K562 (cell line): ENCODE measurements at regions not wholly inside any gene's neighbourhood (a gene's known extent, or its start where the extent isn't known, plus 50 kb on each side); places are given as distances from the start of the nearest gene placed in this dataset.

Experiments
- BHLHE40 ChIP-seq: IDR thresholded peaks from 2 replicates; pipeline ENCODE4 v1.6.1; 2011; ENCODE audit warnings: low read length, improper control_type of control experiment
- ERF ChIP-seq: fragments of 450-650 bp; formaldehyde crosslinking; IDR thresholded peaks from 2 replicates; pipeline ENCODE4 v1.4.0; 2020; ENCODE audit warnings: mild to moderate bottlenecking, mixed read lengths
- FOSL1 ChIP-seq: fragments of 200-800 bp; sonication (Bioruptor generic); conservative IDR thresholded peaks from 2 replicates; pipeline ENCODE4 v1.6.1; 2016; ENCODE audit warnings: missing genetic modification characterization, missing compliant biosample characterization
- FOXP1 ChIP-seq: sonication (generic); formaldehyde crosslinking; IDR thresholded peaks from 2 replicates; pipeline ENCODE4 v1.8.0; 2022; ENCODE audit warnings: mild to moderate bottlenecking, missing genetic modification reagents
- GABPA ChIP-seq: fragments of 200-800 bp; sonication (Bioruptor generic); conservative IDR thresholded peaks from 2 replicates; pipeline ENCODE4 v1.6.1; 2016; ENCODE audit warnings: low read depth, missing genetic modification characterization, missing compliant biosample characterization
- HDAC6 ChIP-seq: IDR thresholded peaks from 2 replicates; pipeline ENCODE4 v1.6.1; 2012; ENCODE audit warnings: low read depth, mild to moderate bottlenecking, control low read depth, inconsistent platforms, low read length, moderate library complexity
- HEY1 ChIP-seq: fragments of 250-450 bp; sonication (Bioruptor Pico); IDR thresholded peaks from 2 replicates; pipeline ENCODE4 v1.5.0; 2020; ENCODE audit warnings: mild to moderate bottlenecking, moderate library complexity, borderline replicate concordance
- IFI16 ChIP-seq: fragments of 250-450 bp; sonication (Bioruptor Pico); IDR thresholded peaks from 2 replicates; pipeline ENCODE4 v2.1.2; 2022; ENCODE audit warnings: mild to moderate bottlenecking, inconsistent platforms
- KLF13 ChIP-seq: fragments of 450-650 bp; IDR thresholded peaks from 2 replicates; pipeline ENCODE4 v1.6.1; 2016; ENCODE audit warnings: missing genetic modification characterization, low read depth, mild to moderate bottlenecking, missing compliant biosample characterization, moderate library complexity, borderline replicate concordance
- MCM7 ChIP-seq, 2 experiments: fragments of 450-650 bp; IDR thresholded peaks; 2 replicates each; pipeline ENCODE4 v1.6.1; 2016 to 2018
- MLLT1 ChIP-seq, 2 experiments: fragments of 450-650 bp; IDR thresholded peaks; 2 replicates each; pipeline ENCODE4 v1.6.1; 2016
- MXD1 ChIP-seq: fragments of 250-450 bp; sonication (Bioruptor Pico); IDR thresholded peaks from 2 replicates; pipeline ENCODE4 v1.8.0; 2021; ENCODE audit warnings: borderline replicate concordance, mild to moderate bottlenecking, moderate library complexity; ENCODE audit not compliant: poor library complexity, severe bottlenecking
- MYC ChIP-seq, 2 experiments: fragments of 250-450 bp in 1 of 2; sonication (Bioruptor Pico) in 1 of 2; IDR thresholded peaks; 2 replicates each; pipeline versions ENCODE4 v1.5.1 to v1.6.1; 2012 to 2021; ENCODE audit warnings: low read depth in 2 of 2, borderline replicate concordance in 1 of 2, improper control_type of control experiment in 1 of 2, low read length in 1 of 2, mild to moderate bottlenecking in 1 of 2, moderate library complexity in 1 of 2
- PTRF ChIP-seq: fragments of 450-650 bp; IDR thresholded peaks from 2 replicates; pipeline ENCODE4 v1.6.1; 2016; ENCODE audit warnings: mild to moderate bottlenecking, missing genetic modification characterization, missing compliant biosample characterization
- SMAD1 ChIP-seq: fragments of 150-350 bp; IDR thresholded peaks from 2 replicates; pipeline ENCODE4 v1.6.1; 2014; ENCODE audit warnings: low read length, low read depth; ENCODE audit not compliant: partially characterized antibody
- TEAD2 ChIP-seq: fragments of 450-650 bp; IDR thresholded peaks from 2 replicates; pipeline ENCODE4 v1.6.1; 2016; ENCODE audit warnings: missing genetic modification characterization, control low read depth, missing compliant biosample characterization
- TRIM24 ChIP-seq, 2 experiments: fragments of 450-650 bp; IDR thresholded peaks; 2 replicates each; pipeline ENCODE4 v1.6.1; 2016
- ZBTB12 ChIP-seq: fragments of 250-450 bp; sonication (Bioruptor Pico); IDR thresholded peaks from 2 replicates; pipeline ENCODE4 v1.4.0; 2020
- ZBTB17 ChIP-seq: fragments of 450-650 bp; formaldehyde crosslinking; IDR thresholded peaks from 2 replicates; pipeline ENCODE4 v1.4.0; 2020; ENCODE audit warnings: mild to moderate bottlenecking
- ZFX ChIP-seq: sonication (generic); formaldehyde crosslinking; IDR thresholded peaks from 2 replicates; pipeline ENCODE4 v1.8.0; 2022; ENCODE audit warnings: mild to moderate bottlenecking, missing genetic modification reagents, moderate library complexity
- TF ChIP-seq, protein P1 (sequence below): fragments of 450-650 bp; IDR thresholded peaks from 2 replicates; pipeline ENCODE4 v1.6.1; 2016; ENCODE audit warnings: mild to moderate bottlenecking
- TF ChIP-seq, protein P2 (sequence below), 2 experiments: fragments of 450-650 bp; conservative IDR thresholded peaks; 2 replicates each; pipeline ENCODE4 v1.6.1; 2017; ENCODE audit warnings: mild to moderate bottlenecking in 2 of 2, moderate library complexity in 2 of 2

GRCh38 chr1:109826930-109827349, 63.2 kb upstream of the EPS8L3 start (continued):
- TF ChIP-seq, protein P1, sequence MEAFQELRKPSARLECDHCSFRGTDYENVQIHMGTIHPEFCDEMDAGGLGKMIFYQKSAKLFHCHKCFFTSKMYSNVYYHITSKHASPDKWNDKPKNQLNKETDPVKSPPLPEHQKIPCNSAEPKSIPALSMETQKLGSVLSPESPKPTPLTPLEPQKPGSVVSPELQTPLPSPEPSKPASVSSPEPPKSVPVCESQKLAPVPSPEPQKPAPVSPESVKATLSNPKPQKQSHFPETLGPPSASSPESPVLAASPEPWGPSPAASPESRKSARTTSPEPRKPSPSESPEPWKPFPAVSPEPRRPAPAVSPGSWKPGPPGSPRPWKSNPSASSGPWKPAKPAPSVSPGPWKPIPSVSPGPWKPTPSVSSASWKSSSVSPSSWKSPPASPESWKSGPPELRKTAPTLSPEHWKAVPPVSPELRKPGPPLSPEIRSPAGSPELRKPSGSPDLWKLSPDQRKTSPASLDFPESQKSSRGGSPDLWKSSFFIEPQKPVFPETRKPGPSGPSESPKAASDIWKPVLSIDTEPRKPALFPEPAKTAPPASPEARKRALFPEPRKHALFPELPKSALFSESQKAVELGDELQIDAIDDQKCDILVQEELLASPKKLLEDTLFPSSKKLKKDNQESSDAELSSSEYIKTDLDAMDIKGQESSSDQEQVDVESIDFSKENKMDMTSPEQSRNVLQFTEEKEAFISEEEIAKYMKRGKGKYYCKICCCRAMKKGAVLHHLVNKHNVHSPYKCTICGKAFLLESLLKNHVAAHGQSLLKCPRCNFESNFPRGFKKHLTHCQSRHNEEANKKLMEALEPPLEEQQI: peak; percentile 56; the same call in 1 of the 2 replicates
- TF ChIP-seq ERF: peak; percentile 97
- peak; percentile 88 for TF ChIP-seq ZBTB17 (CRISPR knock-in tag)
- TF ChIP-seq PTRF: peak; percentile 59
- TF ChIP-seq HEY1 (CRISPR knock-in tag): 0 out of 2 replicates have a peak, but pooled peaks have one; percentile 53
- peak; percentile 82 for TF ChIP-seq KLF13
- no peak for TF ChIP-seq SMAD1
- TF ChIP-seq TRIM24 (IDR thresholded peaks at IDR 0.05): no peak
- peak; percentile 49; the same call in 1 of the 2 replicates for TF ChIP-seq ZBTB12 (CRISPR knock-in tag)
- TF ChIP-seq MLLT1 (IDR thresholded peaks at IDR 0.05): peak in 1 of 2 experiments; percentile 63; a peak in 1 of 4 replicates
- TF ChIP-seq TEAD2: 0 out of 2 replicates have a peak, but pooled peaks have one; percentile 3
- TF ChIP-seq MYC (IDR thresholded peaks at IDR 0.05; ENCODE audit: low read depth, low read length): peak; percentile 91
- peak; percentile 88 for TF ChIP-seq MYC (CRISPR knock-in tag; IDR thresholded peaks at IDR 0.05; ENCODE audit: borderline replicate concordance, low read depth)
- peak; percentile 98 for TF ChIP-seq BHLHE40
- TF ChIP-seq GABPA (tag): peak; percentile 38; the same call in 1 of the 2 replicates
- peak; percentile 68 for TF ChIP-seq MXD1
- TF ChIP-seq, protein P2, sequence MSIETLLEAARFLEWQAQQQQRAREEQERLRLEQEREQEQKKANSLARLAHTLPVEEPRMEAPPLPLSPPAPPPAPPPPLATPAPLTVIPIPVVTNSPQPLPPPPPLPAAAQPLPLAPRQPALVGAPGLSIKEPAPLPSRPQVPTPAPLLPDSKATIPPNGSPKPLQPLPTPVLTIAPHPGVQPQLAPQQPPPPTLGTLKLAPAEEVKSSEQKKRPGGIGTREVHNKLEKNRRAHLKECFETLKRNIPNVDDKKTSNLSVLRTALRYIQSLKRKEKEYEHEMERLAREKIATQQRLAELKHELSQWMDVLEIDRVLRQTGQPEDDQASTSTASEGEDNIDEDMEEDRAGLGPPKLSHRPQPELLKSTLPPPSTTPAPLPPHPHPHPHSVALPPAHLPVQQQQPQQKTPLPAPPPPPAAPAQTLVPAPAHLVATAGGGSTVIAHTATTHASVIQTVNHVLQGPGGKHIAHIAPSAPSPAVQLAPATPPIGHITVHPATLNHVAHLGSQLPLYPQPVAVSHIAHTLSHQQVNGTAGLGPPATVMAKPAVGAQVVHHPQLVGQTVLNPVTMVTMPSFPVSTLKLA (conservative IDR thresholded peaks at IDR 0.05): peak; percentile 68 to 70; a peak in 1 of 4 replicates
- no peak for TF ChIP-seq FOXP1 (CRISPR knock-in tag)
- peak; percentile 82 for TF ChIP-seq IFI16 (CRISPR knock-in tag)
- peak; percentile 56; the same call in 1 of the 2 replicates for TF ChIP-seq ZFX
- no peak for TF ChIP-seq HDAC6
- TF ChIP-seq FOSL1 (tag): peak; percentile 49
- TF ChIP-seq MCM7 (IDR thresholded peaks at IDR 0.05): no peak
